ENCODE measurements at regions not wholly inside any gene's neighbourhood (a gene's known extent, or its start where the extent isn't known, plus 50 kb on each side); places are given as distances from the start of the nearest gene placed in this dataset.

DNA sequence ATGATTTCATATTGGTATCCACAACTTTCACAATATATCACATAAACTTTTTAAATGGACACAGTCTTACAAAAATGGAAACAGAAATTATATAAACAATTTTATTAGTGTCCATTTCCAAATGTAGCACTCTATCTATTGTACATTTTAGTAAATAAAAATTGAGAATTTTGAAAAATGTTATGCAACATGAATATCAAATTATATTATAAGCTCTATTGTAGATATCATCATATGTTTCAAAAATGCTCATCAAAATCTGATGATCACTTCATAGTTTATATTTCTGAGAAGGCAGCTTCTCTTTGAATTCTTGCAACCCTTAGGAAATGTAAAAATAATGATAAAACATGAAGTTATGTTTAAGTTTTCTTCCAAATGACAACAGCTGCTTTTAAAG, 1928.6 kb downstream of the PCDH9 start:
- TF ChIP-seq, protein P1, sequence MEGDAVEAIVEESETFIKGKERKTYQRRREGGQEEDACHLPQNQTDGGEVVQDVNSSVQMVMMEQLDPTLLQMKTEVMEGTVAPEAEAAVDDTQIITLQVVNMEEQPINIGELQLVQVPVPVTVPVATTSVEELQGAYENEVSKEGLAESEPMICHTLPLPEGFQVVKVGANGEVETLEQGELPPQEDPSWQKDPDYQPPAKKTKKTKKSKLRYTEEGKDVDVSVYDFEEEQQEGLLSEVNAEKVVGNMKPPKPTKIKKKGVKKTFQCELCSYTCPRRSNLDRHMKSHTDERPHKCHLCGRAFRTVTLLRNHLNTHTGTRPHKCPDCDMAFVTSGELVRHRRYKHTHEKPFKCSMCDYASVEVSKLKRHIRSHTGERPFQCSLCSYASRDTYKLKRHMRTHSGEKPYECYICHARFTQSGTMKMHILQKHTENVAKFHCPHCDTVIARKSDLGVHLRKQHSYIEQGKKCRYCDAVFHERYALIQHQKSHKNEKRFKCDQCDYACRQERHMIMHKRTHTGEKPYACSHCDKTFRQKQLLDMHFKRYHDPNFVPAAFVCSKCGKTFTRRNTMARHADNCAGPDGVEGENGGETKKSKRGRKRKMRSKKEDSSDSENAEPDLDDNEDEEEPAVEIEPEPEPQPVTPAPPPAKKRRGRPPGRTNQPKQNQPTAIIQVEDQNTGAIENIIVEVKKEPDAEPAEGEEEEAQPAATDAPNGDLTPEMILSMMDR (IDR thresholded peaks at IDR 0.05), result no peak
- TF ChIP-seq EP300 (IDR thresholded peaks at IDR 0.05), result no peak
- TF ChIP-seq POLR2A (IDR thresholded peaks at IDR 0.05; ENCODE audit: low read depth), result no peak
- TF ChIP-seq POLR2AphosphoS5 (IDR thresholded peaks at IDR 0.05), result no peak

All from esophagus muscularis mucosa (tissue), 4 donors.